K562 (cell line): ENCODE measurements at regions not wholly inside any gene's neighbourhood (a gene's known extent, or its start where the extent isn't known, plus 50 kb on each side); places are given as distances from the start of the nearest gene placed in this dataset.

Source experiments
- ELK1 ChIP-seq: sonication (generic); formaldehyde crosslinking; IDR thresholded peaks from 2 replicates; pipeline ENCODE4 v1.8.1; 2022; ENCODE audit warnings: missing genetic modification reagents
- EZH2 ChIP-seq: IDR thresholded peaks from 2 replicates; pipeline ENCODE4 v1.6.1; 2012; ENCODE audit warnings: low read depth, mild to moderate bottlenecking, inconsistent platforms, low read length, borderline replicate concordance
- POLR2A ChIP-seq: fragments of 450-650 bp; conservative IDR thresholded peaks from 2 replicates; pipeline ENCODE4 v1.6.1; 2016
- RNF2 ChIP-seq: sonication (generic); IDR thresholded peaks from 2 replicates; pipeline ENCODE4 v1.6.1; 2016
- SMC3 ChIP-seq: conservative IDR thresholded peaks from 2 replicates; pipeline ENCODE4 v1.6.1; 2011; ENCODE audit warnings: low read depth, low read length, improper control_type of control experiment; ENCODE audit not compliant: insufficient read depth
- TF ChIP-seq, protein P1 (sequence below): sonication (generic); formaldehyde crosslinking; IDR thresholded peaks from 2 replicates; pipeline ENCODE4 v1.8.0; 2023; ENCODE audit warnings: mild to moderate bottlenecking, missing genetic modification reagents
- TF ChIP-seq, protein P2 (sequence below), 3 experiments: IDR thresholded peaks in 2 of 3; conservative IDR thresholded peaks in 1 of 3; 2 replicates each; pipeline ENCODE4 v1.5.1; 2011 to 2012; ENCODE audit warnings: low read length in 3 of 3, mild to moderate bottlenecking in 3 of 3, control low read depth in 2 of 3, improper control_type of control experiment in 1 of 3, inconsistent platforms in 1 of 3, low read depth in 1 of 3, mixed read lengths in 1 of 3, moderate library complexity in 1 of 3; ENCODE audit not compliant: insufficient read depth in 2 of 3

DNA sequence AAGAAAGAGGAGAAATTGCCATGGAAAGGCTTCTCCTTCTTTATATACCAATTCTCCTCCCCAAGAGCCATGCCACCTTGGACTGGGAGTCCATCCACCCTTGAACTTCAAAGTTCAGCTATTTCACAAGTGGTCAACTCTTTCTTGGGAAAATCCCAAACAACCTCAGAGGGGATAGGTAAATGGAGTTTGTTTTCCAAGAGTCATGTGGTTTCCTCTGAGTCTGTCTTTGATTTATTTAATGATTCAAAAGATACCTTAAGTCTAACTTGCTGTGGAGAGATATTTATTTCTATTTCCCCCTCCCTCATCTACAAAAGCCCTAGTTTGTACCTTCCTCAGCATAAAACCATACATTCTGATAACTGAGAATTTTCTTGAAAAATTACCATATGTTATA, 758.6 kb upstream of the IGFBP3 start:
- TF ChIP-seq POLR2A: no peak
- TF ChIP-seq, protein P1, sequence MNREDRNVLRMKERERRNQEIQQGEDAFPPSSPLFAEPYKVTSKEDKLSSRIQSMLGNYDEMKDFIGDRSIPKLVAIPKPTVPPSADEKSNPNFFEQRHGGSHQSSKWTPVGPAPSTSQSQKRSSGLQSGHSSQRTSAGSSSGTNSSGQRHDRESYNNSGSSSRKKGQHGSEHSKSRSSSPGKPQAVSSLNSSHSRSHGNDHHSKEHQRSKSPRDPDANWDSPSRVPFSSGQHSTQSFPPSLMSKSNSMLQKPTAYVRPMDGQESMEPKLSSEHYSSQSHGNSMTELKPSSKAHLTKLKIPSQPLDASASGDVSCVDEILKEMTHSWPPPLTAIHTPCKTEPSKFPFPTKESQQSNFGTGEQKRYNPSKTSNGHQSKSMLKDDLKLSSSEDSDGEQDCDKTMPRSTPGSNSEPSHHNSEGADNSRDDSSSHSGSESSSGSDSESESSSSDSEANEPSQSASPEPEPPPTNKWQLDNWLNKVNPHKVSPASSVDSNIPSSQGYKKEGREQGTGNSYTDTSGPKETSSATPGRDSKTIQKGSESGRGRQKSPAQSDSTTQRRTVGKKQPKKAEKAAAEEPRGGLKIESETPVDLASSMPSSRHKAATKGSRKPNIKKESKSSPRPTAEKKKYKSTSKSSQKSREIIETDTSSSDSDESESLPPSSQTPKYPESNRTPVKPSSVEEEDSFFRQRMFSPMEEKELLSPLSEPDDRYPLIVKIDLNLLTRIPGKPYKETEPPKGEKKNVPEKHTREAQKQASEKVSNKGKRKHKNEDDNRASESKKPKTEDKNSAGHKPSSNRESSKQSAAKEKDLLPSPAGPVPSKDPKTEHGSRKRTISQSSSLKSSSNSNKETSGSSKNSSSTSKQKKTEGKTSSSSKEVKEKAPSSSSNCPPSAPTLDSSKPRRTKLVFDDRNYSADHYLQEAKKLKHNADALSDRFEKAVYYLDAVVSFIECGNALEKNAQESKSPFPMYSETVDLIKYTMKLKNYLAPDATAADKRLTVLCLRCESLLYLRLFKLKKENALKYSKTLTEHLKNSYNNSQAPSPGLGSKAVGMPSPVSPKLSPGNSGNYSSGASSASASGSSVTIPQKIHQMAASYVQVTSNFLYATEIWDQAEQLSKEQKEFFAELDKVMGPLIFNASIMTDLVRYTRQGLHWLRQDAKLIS (CRISPR knock-in tag): no peak
- TF ChIP-seq ELK1 (CRISPR knock-in tag): no peak
- no peak for TF ChIP-seq RNF2
- no peak for TF ChIP-seq EZH2
- no peak for TF ChIP-seq SMC3
- TF ChIP-seq, protein P2, sequence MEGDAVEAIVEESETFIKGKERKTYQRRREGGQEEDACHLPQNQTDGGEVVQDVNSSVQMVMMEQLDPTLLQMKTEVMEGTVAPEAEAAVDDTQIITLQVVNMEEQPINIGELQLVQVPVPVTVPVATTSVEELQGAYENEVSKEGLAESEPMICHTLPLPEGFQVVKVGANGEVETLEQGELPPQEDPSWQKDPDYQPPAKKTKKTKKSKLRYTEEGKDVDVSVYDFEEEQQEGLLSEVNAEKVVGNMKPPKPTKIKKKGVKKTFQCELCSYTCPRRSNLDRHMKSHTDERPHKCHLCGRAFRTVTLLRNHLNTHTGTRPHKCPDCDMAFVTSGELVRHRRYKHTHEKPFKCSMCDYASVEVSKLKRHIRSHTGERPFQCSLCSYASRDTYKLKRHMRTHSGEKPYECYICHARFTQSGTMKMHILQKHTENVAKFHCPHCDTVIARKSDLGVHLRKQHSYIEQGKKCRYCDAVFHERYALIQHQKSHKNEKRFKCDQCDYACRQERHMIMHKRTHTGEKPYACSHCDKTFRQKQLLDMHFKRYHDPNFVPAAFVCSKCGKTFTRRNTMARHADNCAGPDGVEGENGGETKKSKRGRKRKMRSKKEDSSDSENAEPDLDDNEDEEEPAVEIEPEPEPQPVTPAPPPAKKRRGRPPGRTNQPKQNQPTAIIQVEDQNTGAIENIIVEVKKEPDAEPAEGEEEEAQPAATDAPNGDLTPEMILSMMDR (IDR thresholded peaks at IDR 0.05 in 2 of 3, conservative IDR thresholded peaks at IDR 0.05 in 1 of 3; ENCODE audit: insufficient read depth in 2 of 3, low read depth in 1 of 3, low read length in 3 of 3): no peak
